SU-DHL-6 (cell line): ENCODE measurements at regions not wholly inside any gene's neighbourhood (a gene's known extent, or its start where the extent isn't known, plus 50 kb on each side); places are given as distances from the start of the nearest gene placed in this dataset.

Experiments used
- H2AFZ ChIP-seq: fragments of 200-600 bp; sonication (generic); 2 replicates; pipeline ENCODE4 v1.6.1; 2014; ENCODE audit warnings: low read depth, mild to moderate bottlenecking, moderate library complexity, mixed read lengths, antibody characterized with exemption, low read length; ENCODE audit not compliant: severe bottlenecking
- H3F3A ChIP-seq: fragments of 200-600 bp; shearing (Covaris generic); 2 replicates; pipeline ENCODE4 v1.6.0; 2016; ENCODE audit warnings: antibody characterized with exemption, mild to moderate bottlenecking; ENCODE audit not compliant: insufficient read depth
- H3K27ac ChIP-seq: fragments of 200-600 bp; sonication (generic); 2 replicates; pipeline ENCODE4 v1.5.1; 2016; ENCODE audit warnings: low read depth, mild to moderate bottlenecking, low read length, moderate library complexity, mixed read lengths
- H3K27me3 ChIP-seq: fragments of 200-600 bp; sonication (generic), shearing (Covaris generic); 2 replicates; pipeline ENCODE4 v1.6.0; 2014; ENCODE audit warnings: mild to moderate bottlenecking, low read length
- H3K36me3 ChIP-seq: fragments of 200-600 bp; sonication (generic); 2 replicates; pipeline ENCODE4 v1.6.1; 2014; ENCODE audit warnings: mild to moderate bottlenecking, low read length, mixed read lengths
- H3K4me2 ChIP-seq: fragments of 300-600, 200-600 bp; shearing (Covaris generic), sonication (generic); 2 replicates; pipeline ENCODE4 v1.6.0; 2014; ENCODE audit warnings: low read length, low read depth, mild to moderate bottlenecking; ENCODE audit not compliant: poor library complexity, severe bottlenecking
- H3K4me3 ChIP-seq: fragments of 200-600 bp; sonication (generic); 2 replicates; pipeline ENCODE4 v1.5.1; 2014; ENCODE audit warnings: antibody characterized with exemption, low read length, mild to moderate bottlenecking, mixed read lengths; ENCODE audit not compliant: insufficient read depth, poor library complexity, severe bottlenecking
- H3K79me2 ChIP-seq: fragments of 200-600 bp; sonication (generic); 2 replicates; pipeline ENCODE4 v1.6.1; 2014; ENCODE audit warnings: mild to moderate bottlenecking, low read length, moderate library complexity; ENCODE audit not compliant: insufficient read depth
- H3K9ac ChIP-seq: fragments of 200-600 bp; sonication (generic); 2 replicates; pipeline ENCODE4 v1.7.0; 2014; ENCODE audit warnings: mild to moderate bottlenecking, low read length
- H3K9me2 ChIP-seq: fragments of 200-600 bp; sonication (generic); replicated peaks from 2 replicates; pipeline ENCODE4 v1.6.1; 2014; ENCODE audit warnings: low read length; ENCODE audit not compliant: insufficient read depth
- H3K9me3 ChIP-seq: fragments of 200-600 bp; sonication (generic); 2 replicates; pipeline ENCODE4 v1.6.1; 2014; ENCODE audit warnings: low read length, mixed read lengths; ENCODE audit not compliant: insufficient read depth
- H4K20me1 ChIP-seq: fragments of 200-600 bp; sonication (generic); 2 replicates; pipeline ENCODE4 v1.6.1; 2014; ENCODE audit warnings: low read depth, mild to moderate bottlenecking, antibody characterized with exemption, low read length, moderate library complexity, mixed read lengths
- EZH2phosphoT487 ChIP-seq: fragments of 200-600 bp; sonication (generic), shearing (Covaris generic); conservative IDR thresholded peaks from 2 replicates; pipeline ENCODE4 v1.6.1; 2018; ENCODE audit warnings: mild to moderate bottlenecking, antibody characterized with exemption, low read length, moderate library complexity, mixed read lengths
- TF ChIP-seq, protein P1 (sequence below): fragments of 200-600 bp; sonication (generic); IDR thresholded peaks from one replicate; pipeline ENCODE4 v1.5.1; 2017; ENCODE audit warnings: antibody characterized with exemption, mild to moderate bottlenecking, low read length, moderate library complexity; ENCODE audit not compliant: insufficient read depth, poor library complexity, severe bottlenecking

DNA sequence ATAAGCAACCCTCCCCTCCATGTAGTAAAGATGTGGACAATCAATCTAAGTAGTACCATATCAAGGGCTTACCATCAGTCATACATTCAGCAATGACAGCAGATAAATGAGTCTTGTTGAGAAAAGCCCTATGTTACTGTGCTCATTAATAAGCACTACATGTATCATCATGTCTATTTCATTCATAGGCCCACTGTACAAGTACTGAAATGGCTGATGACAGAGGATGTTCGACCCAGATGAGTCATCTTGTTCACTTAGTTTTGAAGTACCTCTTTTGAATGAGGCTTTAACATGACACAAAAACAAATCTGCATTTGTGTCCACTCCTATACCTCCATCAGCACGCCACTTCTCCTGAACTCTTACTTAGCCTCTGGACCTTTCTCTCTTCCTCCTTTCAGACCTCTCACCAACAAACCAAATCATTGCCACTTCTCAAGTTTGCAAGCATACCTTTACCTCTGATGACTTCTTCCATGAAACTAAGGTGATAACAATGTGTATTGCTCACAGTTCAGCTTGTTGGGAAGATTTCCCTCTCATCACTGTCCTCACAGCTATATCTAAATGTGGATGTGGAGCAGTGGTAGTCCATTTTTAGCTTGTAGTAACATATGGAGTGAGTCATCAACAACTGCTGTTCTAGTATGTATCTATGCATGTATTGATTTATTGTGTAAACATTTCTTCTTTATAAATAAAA lies 921.0 kb upstream of the SLC39A10 start:
- Histone ChIP-seq H2AFZ (no peak overlapping the region), H3K4me3 (no peak overlapping the region), H3K27me3 (no peaks in the 10 kb centered on the region), H3K9me3 (no peaks in the 10 kb centered on the region), H3F3A (no peaks in the 10 kb centered on the region), H3K4me2 (no peak overlapping the region), H3K9ac (no peak overlapping the region), H3K79me2 (no peaks in the 10 kb centered on the region), H3K27ac (no peak overlapping the region), H3K9me2 (no peaks in the 10 kb centered on the region), H3K36me3 (no peaks in the 10 kb centered on the region), H4K20me1 (no peaks in the 10 kb centered on the region)
- TF ChIP-seq, protein P1, sequence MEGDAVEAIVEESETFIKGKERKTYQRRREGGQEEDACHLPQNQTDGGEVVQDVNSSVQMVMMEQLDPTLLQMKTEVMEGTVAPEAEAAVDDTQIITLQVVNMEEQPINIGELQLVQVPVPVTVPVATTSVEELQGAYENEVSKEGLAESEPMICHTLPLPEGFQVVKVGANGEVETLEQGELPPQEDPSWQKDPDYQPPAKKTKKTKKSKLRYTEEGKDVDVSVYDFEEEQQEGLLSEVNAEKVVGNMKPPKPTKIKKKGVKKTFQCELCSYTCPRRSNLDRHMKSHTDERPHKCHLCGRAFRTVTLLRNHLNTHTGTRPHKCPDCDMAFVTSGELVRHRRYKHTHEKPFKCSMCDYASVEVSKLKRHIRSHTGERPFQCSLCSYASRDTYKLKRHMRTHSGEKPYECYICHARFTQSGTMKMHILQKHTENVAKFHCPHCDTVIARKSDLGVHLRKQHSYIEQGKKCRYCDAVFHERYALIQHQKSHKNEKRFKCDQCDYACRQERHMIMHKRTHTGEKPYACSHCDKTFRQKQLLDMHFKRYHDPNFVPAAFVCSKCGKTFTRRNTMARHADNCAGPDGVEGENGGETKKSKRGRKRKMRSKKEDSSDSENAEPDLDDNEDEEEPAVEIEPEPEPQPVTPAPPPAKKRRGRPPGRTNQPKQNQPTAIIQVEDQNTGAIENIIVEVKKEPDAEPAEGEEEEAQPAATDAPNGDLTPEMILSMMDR, result no peak
- no peak for TF ChIP-seq EZH2phosphoT487

DNA sequence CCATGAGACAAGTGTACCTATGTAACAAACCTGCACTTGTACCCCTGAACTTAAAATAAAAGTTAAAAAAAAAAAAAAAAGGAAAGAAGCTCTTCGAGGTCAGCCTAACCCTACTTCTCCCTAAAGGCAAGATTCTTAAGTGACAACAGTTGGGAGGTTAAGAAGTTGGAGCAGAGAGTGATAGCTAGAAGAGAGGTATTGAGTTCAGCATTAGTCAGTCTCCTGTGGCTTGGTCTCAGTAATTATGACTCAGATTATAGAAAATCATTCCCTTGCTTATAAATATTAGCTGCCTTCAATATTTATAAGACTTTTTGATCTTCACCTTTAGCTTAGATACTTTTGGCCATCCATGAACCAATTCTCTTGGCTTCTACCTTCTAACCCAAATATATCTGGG lies 926.8 kb upstream of the SLC39A10 start:
- Histone ChIP-seq H2AFZ (peak overlapping the region; percentile 54), H3K9me3 (no peaks in the 10 kb centered on the region), H3K27ac (no peak overlapping the region), H3F3A (no peaks in the 10 kb centered on the region), H3K4me3 (no peak overlapping the region), H3K9me2 (no peaks in the 10 kb centered on the region), H4K20me1 (no peaks in the 10 kb centered on the region), H3K79me2 (no peaks in the 10 kb centered on the region), H3K9ac (no peak overlapping the region), H3K36me3 (no peaks in the 10 kb centered on the region), H3K27me3 (no peaks in the 10 kb centered on the region), H3K4me2 (no peak overlapping the region)
- TF ChIP-seq, protein P1, result no peak
- no peak for TF ChIP-seq EZH2phosphoT487

- Histone ChIP-seq H3K79me2 (no peaks in the 10 kb centered on the region), H3K9me3 (no peaks in the 10 kb centered on the region), H3K9me2 (no peaks in the 10 kb centered on the region), H3K9ac (no peak overlapping the region), H3K4me3 (no peak overlapping the region), H3K36me3 (no peaks in the 10 kb centered on the region), H2AFZ (no peak overlapping the region), H4K20me1 (no peaks in the 10 kb centered on the region), H3K27ac (no peak overlapping the region), H3K27me3 (no peaks in the 10 kb centered on the region), H3F3A (no peaks in the 10 kb centered on the region), H3K4me2 (no peak overlapping the region)
- TF ChIP-seq EZH2phosphoT487, result no peak
- TF ChIP-seq, protein P1, result no peak
Measured at GRCh38 chr2:194725169-194725568, 931.9 kb upstream of the SLC39A10 start.
